Urothelium cell line (cell line): ENCODE measurements at regions not wholly inside any gene's neighbourhood (a gene's known extent, or its start where the extent isn't known, plus 50 kb on each side); places are given as distances from the start of the nearest gene placed in this dataset.
A peak's percentile ranks its signal among the peaks of the same experiment; 100 is the strongest.

ENCODE experiments used
- DNase-seq: peaks from one replicate; pipeline ENCODE4 v3.0.0; 2011; ENCODE audit warnings: low spot score, mixed read lengths
- FAIRE-seq: peaks from 2 replicates; lab custom pipeline; 2011; peaks lifted over from hg19 to GRCh38; lab: Jason Lieb, UNC

GRCh38 chr4:183763990-183764754, 105.1 kb downstream of the TRAPPC11 start:
- no peak for DNase-seq
- no peak for FAIRE-seq

GRCh38 chr4:183765251-183765911, 106.3 kb downstream of the TRAPPC11 start:
- FAIRE-seq (no peak), DNase-seq (no peak)

- DNase-seq (no peak), FAIRE-seq (no peak)
These were observed 107.0 kb downstream of the TRAPPC11 start for GRCh38 chr4:183766140-183766539.

- FAIRE-seq = no peak
- DNase-seq = no peak
These were observed 111.8 kb downstream of the TRAPPC11 start for GRCh38 chr4:183770906-183771305.

- FAIRE-seq (no peak), DNase-seq (no peak)
These were observed 113.3 kb downstream of the TRAPPC11 start for GRCh38 chr4:183772361-183772760.

- FAIRE-seq = no peak
- no peak for DNase-seq
These were observed 114.7 kb downstream of the TRAPPC11 start for GRCh38 chr4:183773790-183774189.

GRCh38 chr4:183783306-183783705, 121.8 kb upstream of the STOX2 start:
- DNase-seq = no peak
- FAIRE-seq = no peak

GRCh38 chr4:183783991-183784553, 121.0 kb upstream of the STOX2 start:
- no peak for FAIRE-seq

GRCh38 chr4:183788308-183788905, 116.7 kb upstream of the STOX2 start:
- FAIRE-seq (no peak), DNase-seq (no peak)

More at GRCh38 chr4:183783991-183784553, 121.0 kb upstream of the STOX2 start:
- no peak for DNase-seq

GRCh38 chr4:183789657-183790056, 115.5 kb upstream of the STOX2 start:
- DNase-seq (no peak), FAIRE-seq (no peak)

- DNase-seq (no peak), FAIRE-seq (no peak)
These were observed 114.4 kb upstream of the STOX2 start for GRCh38 chr4:183790661-183791060.

GRCh38 chr4:183797011-183797444, 108.1 kb upstream of the STOX2 start:
- FAIRE-seq (no peak), DNase-seq (peak; percentile 61)

GRCh38 chr4:183797445-183798300, 107.4 kb upstream of the STOX2 start:
- FAIRE-seq (no peak), DNase-seq (peak; percentile 59)

- peak; percentile 29 for DNase-seq
These were observed 106.5 kb upstream of the STOX2 start for GRCh38 chr4:183798301-183799253.

GRCh38 chr4:183801457-183802165, 103.5 kb upstream of the STOX2 start:
- DNase-seq (no peak), FAIRE-seq (no peak)

More at GRCh38 chr4:183798301-183799253, 106.5 kb upstream of the STOX2 start:
- no peak for FAIRE-seq

GRCh38 chr4:183806341-183806740, 98.8 kb upstream of the STOX2 start:
- DNase-seq = no peak
- no peak for FAIRE-seq

- DNase-seq (no peak), FAIRE-seq (no peak)
These were observed 97.5 kb upstream of the STOX2 start for GRCh38 chr4:183807420-183808096.

- FAIRE-seq (no peak), DNase-seq (no peak)
These were observed 97.0 kb upstream of the STOX2 start for GRCh38 chr4:183808097-183808456.
